ENCODE measurements at regions not wholly inside any gene's neighbourhood (a gene's known extent, or its start where the extent isn't known, plus 50 kb on each side); places are given as distances from the start of the nearest gene placed in this dataset.

- ATAC-seq, result no peak
- TF ChIP-seq, protein P1, sequence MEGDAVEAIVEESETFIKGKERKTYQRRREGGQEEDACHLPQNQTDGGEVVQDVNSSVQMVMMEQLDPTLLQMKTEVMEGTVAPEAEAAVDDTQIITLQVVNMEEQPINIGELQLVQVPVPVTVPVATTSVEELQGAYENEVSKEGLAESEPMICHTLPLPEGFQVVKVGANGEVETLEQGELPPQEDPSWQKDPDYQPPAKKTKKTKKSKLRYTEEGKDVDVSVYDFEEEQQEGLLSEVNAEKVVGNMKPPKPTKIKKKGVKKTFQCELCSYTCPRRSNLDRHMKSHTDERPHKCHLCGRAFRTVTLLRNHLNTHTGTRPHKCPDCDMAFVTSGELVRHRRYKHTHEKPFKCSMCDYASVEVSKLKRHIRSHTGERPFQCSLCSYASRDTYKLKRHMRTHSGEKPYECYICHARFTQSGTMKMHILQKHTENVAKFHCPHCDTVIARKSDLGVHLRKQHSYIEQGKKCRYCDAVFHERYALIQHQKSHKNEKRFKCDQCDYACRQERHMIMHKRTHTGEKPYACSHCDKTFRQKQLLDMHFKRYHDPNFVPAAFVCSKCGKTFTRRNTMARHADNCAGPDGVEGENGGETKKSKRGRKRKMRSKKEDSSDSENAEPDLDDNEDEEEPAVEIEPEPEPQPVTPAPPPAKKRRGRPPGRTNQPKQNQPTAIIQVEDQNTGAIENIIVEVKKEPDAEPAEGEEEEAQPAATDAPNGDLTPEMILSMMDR (IDR thresholded peaks at IDR 0.05), result no peak
Measured at GRCh38 chr3:145519398-145520047, 641.5 kb downstream of the PLOD2 start.

DNA sequence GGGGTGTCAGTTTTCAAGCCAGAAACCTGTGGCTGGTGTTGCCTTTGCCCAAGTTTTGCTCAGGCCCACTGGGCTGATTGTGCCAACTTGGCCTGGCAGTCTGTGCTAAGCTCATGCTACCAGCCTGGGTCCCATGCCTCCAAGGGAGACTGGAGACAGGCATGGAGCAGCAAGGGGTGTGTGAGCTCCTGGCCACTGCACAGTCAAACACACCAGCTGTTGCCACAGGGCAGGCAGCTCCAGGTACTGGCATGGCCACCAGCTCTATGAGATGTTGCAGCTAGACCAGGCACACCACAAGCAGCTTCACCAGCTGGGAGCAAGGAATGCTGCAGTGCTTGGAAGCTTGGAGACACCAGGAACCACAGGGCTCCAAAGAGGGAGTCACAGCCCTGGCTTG is 638.8 kb downstream of the PLOD2 start:
- ATAC-seq, result no peak

More at GRCh38 chr3:145519398-145520047, 641.5 kb downstream of the PLOD2 start:
- no peaks in the 10 kb centered on the region for H3K9me3 ChIP-seq
- no peaks in the 10 kb centered on the region for H3K36me3 ChIP-seq
- no peak overlapping the region for H3K27ac ChIP-seq
- no peaks in the 10 kb centered on the region for H3K4me1 ChIP-seq
- DNase-seq, result no peak
- intact Hi-C loops (cut with DNase I), result no loop called here
- H3K27me3 ChIP-seq (ENCODE audit: low read depth), result no peaks in the 10 kb centered on the region
- H3K4me3 ChIP-seq, result no peak overlapping the region

GRCh38 chr3:145522893-145523651 is 637.9 kb downstream of the PLOD2 start:
- ATAC-seq, result no peak

More for the DNA sequence above, 638.8 kb downstream of the PLOD2 start:
- Histone ChIP-seq H3K27ac (no peak overlapping the region), H3K9me3 (no peaks in the 10 kb centered on the region), H3K36me3 (no peaks in the 10 kb centered on the region), H3K4me3 (no peak overlapping the region), H3K27me3 (ENCODE audit: low read depth) (no peaks in the 10 kb centered on the region), H3K4me1 (no peaks in the 10 kb centered on the region)
- TF ChIP-seq, protein P1 (IDR thresholded peaks at IDR 0.05), result no peak
- no peak for DNase-seq
- intact Hi-C loops (cut with DNase I), result no loop called here

DNA sequence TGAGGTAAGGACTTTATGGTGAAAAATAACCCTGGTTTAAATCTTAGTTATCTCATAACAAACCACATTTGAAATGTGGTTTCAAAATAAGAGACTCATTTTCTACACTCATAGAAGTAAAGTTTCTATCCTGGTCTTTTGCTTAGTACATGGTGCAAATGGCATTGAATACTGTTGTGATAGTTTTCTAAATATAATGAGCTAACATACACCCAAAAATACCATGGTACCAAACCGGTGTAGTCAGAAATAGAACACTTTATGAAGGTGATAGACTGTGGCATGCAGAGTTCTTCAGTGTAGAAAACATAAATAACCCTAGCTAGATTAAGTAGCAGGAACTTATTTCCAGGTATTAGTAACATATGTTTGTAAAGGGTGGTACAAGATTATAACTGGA is 629.4 kb downstream of the PLOD2 start:
- Histone ChIP-seq H3K36me3 (no peaks in the 10 kb centered on the region), H3K27ac (no peak overlapping the region), H3K4me3 (no peak overlapping the region), H3K4me1 (no peaks in the 10 kb centered on the region), H3K9me3 (no peaks in the 10 kb centered on the region), H3K27me3 (ENCODE audit: low read depth) (no peaks in the 10 kb centered on the region)
- TF ChIP-seq, protein P1 (IDR thresholded peaks at IDR 0.05), result no peak
- ATAC-seq, result no peak
- no peak for DNase-seq
- intact Hi-C loops (cut with DNase I), result no loop called here

More at GRCh38 chr3:145522893-145523651, 637.9 kb downstream of the PLOD2 start:
- Histone ChIP-seq H3K27me3 (ENCODE audit: low read depth) (no peaks in the 10 kb centered on the region), H3K4me1 (no peaks in the 10 kb centered on the region), H3K9me3 (no peaks in the 10 kb centered on the region), H3K36me3 (no peaks in the 10 kb centered on the region), H3K4me3 (no peak overlapping the region), H3K27ac (no peak overlapping the region)
- TF ChIP-seq, protein P1 (IDR thresholded peaks at IDR 0.05), result no peak
- no peak for DNase-seq
- intact Hi-C loops (cut with DNase I), result no loop called here

GRCh38 chr3:145533696-145534095 is 627.3 kb downstream of the PLOD2 start:
- Histone ChIP-seq H3K36me3 (no peaks in the 10 kb centered on the region), H3K9me3 (no peaks in the 10 kb centered on the region), H3K4me3 (no peak overlapping the region), H3K27ac (no peak overlapping the region), H3K4me1 (no peaks in the 10 kb centered on the region), H3K27me3 (ENCODE audit: low read depth) (no peaks in the 10 kb centered on the region)
- TF ChIP-seq, protein P1 (IDR thresholded peaks at IDR 0.05), result no peak
- ATAC-seq (no peak), DNase-seq (no peak)
- intact Hi-C loops (cut with DNase I), result no loop called here

All from lower lobe of right lung (tissue), 2 donors.